ENCODE measurements at regions not wholly inside any gene's neighbourhood (a gene's known extent, or its start where the extent isn't known, plus 50 kb on each side); places are given as distances from the start of the nearest gene placed in this dataset.
A peak's percentile ranks its signal among the peaks of the same experiment; 100 is the strongest.
"Not testable (repeated sequence)": the region's sequence is repeated elsewhere in the genome, so short reads cannot be mapped to it uniquely, and the experiment has no call there.

- ChIA-PET POLR2A (no interaction called here), CTCF (no interaction called here)
- no peak for TF ChIP-seq CTCF (IDR thresholded peaks at IDR 0.05; ENCODE audit: insufficient read depth, low read length, missing control alignments)
- no peak overlapping the region for H3K4me3 ChIP-seq (ENCODE audit: low read depth, low read length)
- DNase-seq (ENCODE audit: low read depth, low spot score): peak; percentile 1
These were observed 54.1 kb upstream of the SHLD1 start for GRCh38 chr20:5696011-5696559.

- no peak overlapping the region for H3K4me3 ChIP-seq (ENCODE audit: low read depth, low read length)
- no peak for DNase-seq (ENCODE audit: low read depth, low spot score)
- TF ChIP-seq CTCF (IDR thresholded peaks at IDR 0.05; ENCODE audit: insufficient read depth, low read length, missing control alignments): no peak
- CTCF ChIA-PET: no interaction called here
- POLR2A ChIA-PET: no interaction called here
These were observed 58.1 kb upstream of the SHLD1 start for GRCh38 chr20:5691918-5692618.

GRCh38 chr20:5689463-5689862 is 60.7 kb upstream of the SHLD1 start:
- POLR2A ChIA-PET: no interaction called here
- no peak for DNase-seq (ENCODE audit: low read depth, low spot score)
- CTCF ChIA-PET: no interaction called here
- H3K4me3 ChIP-seq (ENCODE audit: low read depth, low read length): no peak overlapping the region
- no peak for TF ChIP-seq CTCF (IDR thresholded peaks at IDR 0.05; ENCODE audit: insufficient read depth, low read length, missing control alignments)

- POLR2A ChIA-PET: no interaction called here
These were observed 61.7 kb upstream of the SHLD1 start for GRCh38 chr20:5688431-5688972.

GRCh38 chr20:5687884-5688283 is 62.3 kb upstream of the SHLD1 start:
- ChIA-PET CTCF (no interaction called here), POLR2A (no interaction called here)
- TF ChIP-seq CTCF (IDR thresholded peaks at IDR 0.05; ENCODE audit: insufficient read depth, low read length, missing control alignments): no peak
- H3K4me3 ChIP-seq (ENCODE audit: low read depth, low read length): no peak overlapping the region
- no peak for DNase-seq (ENCODE audit: low read depth, low spot score)

More at GRCh38 chr20:5688431-5688972, 61.7 kb upstream of the SHLD1 start:
- DNase-seq (ENCODE audit: low read depth, low spot score): no peak
- H3K4me3 ChIP-seq (ENCODE audit: low read depth, low read length): no peak overlapping the region
- no peak for TF ChIP-seq CTCF (IDR thresholded peaks at IDR 0.05; ENCODE audit: insufficient read depth, low read length, missing control alignments)
- CTCF ChIA-PET: no interaction called here

GRCh38 chr20:5686384-5687105 is 63.7 kb upstream of the SHLD1 start:
- H3K4me3 ChIP-seq (ENCODE audit: low read depth, low read length): no peak overlapping the region
- ChIA-PET CTCF (no interaction called here), POLR2A (no interaction called here)
- DNase-seq (ENCODE audit: low read depth, low spot score): no peak
- no peak for TF ChIP-seq CTCF (IDR thresholded peaks at IDR 0.05; ENCODE audit: insufficient read depth, low read length, missing control alignments)

GRCh38 chr20:5682556-5682955 is 67.6 kb upstream of the SHLD1 start:
- CTCF ChIA-PET; POLR2A ChIA-PET; DNase-seq (ENCODE audit: low read depth, low spot score); H3K4me3 ChIP-seq (ENCODE audit: low read depth, low read length): not testable (repeated sequence)

All from AG04449 (cell line).